Calu3 (cell line): ENCODE measurements at regions not wholly inside any gene's neighbourhood (a gene's known extent, or its start where the extent isn't known, plus 50 kb on each side); places are given as distances from the start of the nearest gene placed in this dataset.
A peak's percentile ranks its signal among the peaks of the same experiment; 100 is the strongest.

Experiments
- BruUV-seq: library from RNA; stranded (reverse); fragments of 400-500 nt; replicated peaks from 2 replicates; lab custom pipeline; 2021; lab: Mats Ljungman, UMichigan
- CTCF ChIA-PET: fragments of 300-600 bp; sonication (Branson Sonifier 250); formaldehyde crosslinking; loops from one replicate; lab custom pipeline; 2022; ENCODE audit warnings: antibody characterized with exemption; lab: Charles Lee
- DNase-seq: peaks from one replicate; pipeline ENCODE4 v3.0.0; 2022
- H3K27ac Mint-ChIP-seq: one replicate; pipeline ENCODE4 v1.8.0; 2022; ENCODE audit warnings: mixed read lengths; ENCODE audit not compliant: unreplicated experiment
- H3K27me3 Mint-ChIP-seq: one replicate; pipeline ENCODE4 v1.8.0; 2022; ENCODE audit warnings: mixed read lengths; ENCODE audit not compliant: unreplicated experiment
- H3K36me3 Mint-ChIP-seq: one replicate; pipeline ENCODE4 v1.8.0; 2022; ENCODE audit warnings: mild to moderate bottlenecking, moderate library complexity, mixed read lengths; ENCODE audit not compliant: insufficient read depth, unreplicated experiment
- H3K4me1 Mint-ChIP-seq: one replicate; pipeline ENCODE4 v1.8.0; 2022; ENCODE audit warnings: mild to moderate bottlenecking, low read depth, mixed read lengths; ENCODE audit not compliant: unreplicated experiment
- H3K4me3 Mint-ChIP-seq: one replicate; pipeline ENCODE4 v1.8.0; 2022; ENCODE audit warnings: mild to moderate bottlenecking, low read depth, moderate library complexity, mixed read lengths; ENCODE audit not compliant: unreplicated experiment
- H3K9me3 Mint-ChIP-seq: one replicate; pipeline ENCODE4 v1.8.0; 2022; ENCODE audit warnings: low read depth, mixed read lengths; ENCODE audit not compliant: unreplicated experiment
- intact Hi-C: fragments of 100-400 bp; cut with micrococcal nuclease; formaldehyde crosslinking; loops from one replicate; pipeline ENCODE4 v1.10.0; 2022; ENCODE audit not compliant: unreplicated experiment
- TF ChIP-seq, protein P1 (sequence below): fragments of 200-600 bp; IDR thresholded peaks from one replicate; pipeline ENCODE4 v1.8.0; 2022; ENCODE audit warnings: antibody characterized with exemption; ENCODE audit not compliant: unreplicated experiment

DNA sequence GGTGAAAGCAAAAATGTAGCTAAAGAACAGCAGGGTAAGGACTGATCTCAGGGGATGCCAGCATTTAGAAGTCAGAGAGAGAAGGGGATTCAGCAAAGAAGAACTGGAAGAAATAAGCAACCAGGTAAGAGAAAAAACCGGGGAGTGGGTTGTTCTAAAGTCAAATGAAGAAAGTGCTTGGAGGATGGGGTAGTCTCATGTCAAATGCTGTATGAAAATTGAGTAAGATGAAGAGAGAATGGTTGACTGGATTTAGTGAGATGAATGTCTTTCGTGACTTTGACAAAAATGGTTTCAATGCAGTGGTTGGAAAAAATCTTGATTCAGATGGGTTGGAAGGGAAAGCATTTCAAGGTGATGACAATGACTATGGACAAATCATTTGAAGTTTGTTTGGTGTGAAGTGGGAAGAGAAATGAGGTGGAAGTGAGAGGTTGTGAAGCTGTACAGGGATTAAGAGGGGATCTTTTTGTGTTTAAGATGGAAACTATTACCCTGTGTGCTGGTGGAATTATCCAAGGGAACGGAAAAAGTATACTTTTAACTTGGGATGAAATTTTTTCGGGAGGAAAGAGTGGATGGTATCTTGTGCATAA is 484.0 kb downstream of the ETS1 start:
- intact Hi-C loops, result no loop called here
- no peaks in the 10 kb centered on the region for H3K27me3 Mint-ChIP-seq
- H3K36me3 Mint-ChIP-seq, result no peaks in the 10 kb centered on the region
- H3K9me3 Mint-ChIP-seq, result peaks cover 6% of the 10 kb centered on the region
- no peak for DNase-seq
- no peak overlapping the region for H3K27ac Mint-ChIP-seq
- no TSS peak for BruUV-seq
- CTCF ChIA-PET, result interaction anchor here (0.7 to 1.0 kb wide), 2 partner anchors 266 to 1894 kb away, joined by 3 read pairs; no protein-coding TSS in a partner anchor
- H3K4me1 Mint-ChIP-seq, result peaks cover 6% of the 10 kb centered on the region
- TF ChIP-seq, protein P1, sequence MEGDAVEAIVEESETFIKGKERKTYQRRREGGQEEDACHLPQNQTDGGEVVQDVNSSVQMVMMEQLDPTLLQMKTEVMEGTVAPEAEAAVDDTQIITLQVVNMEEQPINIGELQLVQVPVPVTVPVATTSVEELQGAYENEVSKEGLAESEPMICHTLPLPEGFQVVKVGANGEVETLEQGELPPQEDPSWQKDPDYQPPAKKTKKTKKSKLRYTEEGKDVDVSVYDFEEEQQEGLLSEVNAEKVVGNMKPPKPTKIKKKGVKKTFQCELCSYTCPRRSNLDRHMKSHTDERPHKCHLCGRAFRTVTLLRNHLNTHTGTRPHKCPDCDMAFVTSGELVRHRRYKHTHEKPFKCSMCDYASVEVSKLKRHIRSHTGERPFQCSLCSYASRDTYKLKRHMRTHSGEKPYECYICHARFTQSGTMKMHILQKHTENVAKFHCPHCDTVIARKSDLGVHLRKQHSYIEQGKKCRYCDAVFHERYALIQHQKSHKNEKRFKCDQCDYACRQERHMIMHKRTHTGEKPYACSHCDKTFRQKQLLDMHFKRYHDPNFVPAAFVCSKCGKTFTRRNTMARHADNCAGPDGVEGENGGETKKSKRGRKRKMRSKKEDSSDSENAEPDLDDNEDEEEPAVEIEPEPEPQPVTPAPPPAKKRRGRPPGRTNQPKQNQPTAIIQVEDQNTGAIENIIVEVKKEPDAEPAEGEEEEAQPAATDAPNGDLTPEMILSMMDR, result no peak
- H3K4me3 Mint-ChIP-seq, result no peak overlapping the region

DNA sequence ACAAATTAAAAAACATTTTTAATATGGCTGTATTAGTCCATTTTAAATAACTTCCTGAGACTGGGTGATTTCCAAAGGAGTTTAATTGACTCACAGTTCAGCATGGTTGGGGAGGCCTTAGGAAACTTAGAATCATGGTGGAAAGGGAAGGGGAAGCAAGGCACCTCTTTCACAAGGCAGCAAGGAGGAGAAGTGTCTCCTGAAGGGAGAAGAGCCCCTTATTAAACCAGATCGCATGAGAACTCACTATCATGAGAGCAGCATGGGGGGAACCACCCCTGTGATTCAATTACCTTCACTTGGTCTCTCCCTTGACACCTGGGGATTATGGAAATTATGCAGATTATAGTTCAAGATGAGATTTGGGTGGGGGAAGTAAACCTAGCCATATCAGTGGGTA is 488.6 kb downstream of the ETS1 start:
- Mint-ChIP-seq H3K4me1 (peaks cover 8% of the 10 kb centered on the region), H3K4me3 (no peak overlapping the region), H3K27me3 (no peaks in the 10 kb centered on the region), H3K36me3 (peaks cover 4% of the 10 kb centered on the region), H3K27ac (no peak overlapping the region), H3K9me3 (peaks cover 4% of the 10 kb centered on the region)
- CTCF ChIA-PET, result no interaction called here
- TF ChIP-seq, protein P1, result no peak
- no TSS peak for BruUV-seq
- DNase-seq, result no peak
- intact Hi-C loops, result no loop called here

DNA sequence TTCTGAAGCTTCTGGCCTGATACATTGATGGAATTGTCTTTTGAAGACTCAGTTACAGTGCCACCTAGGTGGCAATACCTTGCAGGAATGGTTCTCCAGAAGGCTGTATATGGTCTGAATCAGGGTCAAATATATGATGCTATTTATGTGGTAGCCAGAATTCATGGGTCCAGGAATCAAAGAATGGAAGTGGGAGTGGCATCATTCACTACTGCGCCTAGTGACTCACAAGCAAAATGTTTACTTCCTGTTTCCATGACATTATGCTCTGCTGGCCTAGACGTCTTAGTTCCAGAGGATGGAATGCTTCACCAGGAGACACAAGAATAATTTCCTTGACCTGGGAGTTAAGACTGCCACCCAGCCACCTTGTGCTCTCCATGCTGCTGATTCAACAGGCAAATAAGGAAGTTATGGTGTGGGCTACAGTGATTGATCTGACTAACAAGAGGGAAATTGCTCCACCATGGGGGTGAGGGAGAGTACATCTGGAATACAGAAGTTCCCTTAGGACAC is 491.8 kb downstream of the ETS1 start:
- H3K4me3 Mint-ChIP-seq, result no peak overlapping the region
- peak; percentile 20 for DNase-seq
- H3K36me3 Mint-ChIP-seq, result peaks cover 4% of the 10 kb centered on the region
- TF ChIP-seq, protein P1, result no peak
- intact Hi-C loops, result loop anchor here (1.0 kb wide), 1 partner anchor 42 kb away; no protein-coding TSS in a partner anchor
- H3K9me3 Mint-ChIP-seq, result peaks cover 4% of the 10 kb centered on the region
- CTCF ChIA-PET, result no interaction called here
- H3K27me3 Mint-ChIP-seq, result no peaks in the 10 kb centered on the region
- peak overlapping the region; percentile 64 for H3K27ac Mint-ChIP-seq
- peaks cover 8% of the 10 kb centered on the region for H3K4me1 Mint-ChIP-seq
- BruUV-seq, result no TSS peak

DNA sequence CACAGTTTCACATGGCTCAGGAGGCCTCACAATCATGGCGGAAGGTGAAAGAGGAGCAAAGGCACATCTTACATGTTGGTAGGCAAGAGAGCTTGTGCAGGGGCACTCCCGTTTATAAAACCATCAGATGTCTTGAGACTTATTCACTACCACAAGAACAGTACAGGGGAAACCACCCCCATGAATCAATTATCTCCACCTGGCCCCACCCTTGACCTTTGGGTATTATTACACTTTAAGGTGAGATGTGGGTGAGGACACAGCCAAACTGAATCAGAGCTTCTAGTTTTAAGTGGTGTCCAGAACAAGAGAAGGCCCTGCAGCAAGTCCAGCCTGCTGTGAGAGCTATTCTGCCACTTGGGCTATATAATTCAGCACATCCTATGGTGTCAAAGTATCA is 493.7 kb downstream of the ETS1 start:
- peaks cover 4% of the 10 kb centered on the region for H3K36me3 Mint-ChIP-seq
- intact Hi-C loops, result no loop called here
- H3K27ac Mint-ChIP-seq, result no peak overlapping the region
- no peak for DNase-seq
- CTCF ChIA-PET, result interaction anchor here (0.6 kb wide), 1 partner anchor 1595 kb away, joined by 3 read pairs; no protein-coding TSS in a partner anchor
- no peaks in the 10 kb centered on the region for H3K27me3 Mint-ChIP-seq
- TF ChIP-seq, protein P1, result no peak
- H3K4me3 Mint-ChIP-seq, result no peak overlapping the region
- peaks cover 3% of the 10 kb centered on the region for H3K9me3 Mint-ChIP-seq
- BruUV-seq, result no TSS peak
- peaks cover 8% of the 10 kb centered on the region for H3K4me1 Mint-ChIP-seq
